Uterus (tissue), 3 donors: ENCODE measurements at regions not wholly inside any gene's neighbourhood (a gene's known extent, or its start where the extent isn't known, plus 50 kb on each side); places are given as distances from the start of the nearest gene placed in this dataset.

Experiments
- DNase-seq, 2 donors: peaks; one replicate each; pipeline ENCODE4 v3.0.0-alpha.2; 2019 to 2020
- H3K27ac ChIP-seq, 2 donors: fragments of 200-600 bp; sonication (generic); 1 replicate in 1 of 2; 2 replicates in 1 of 2; pipeline ENCODE4 v1.5.1; 2016 to 2018
- H3K27me3 ChIP-seq, 2 donors: fragments of 200-600 bp; sonication (generic); one replicate each; pipeline ENCODE4 v1.5.1; 2018 to 2019; ENCODE audit warnings: control low read depth in 1 of 2
- H3K36me3 ChIP-seq, 2 donors: fragments of 200-600 bp; sonication (generic); one replicate each; pipeline ENCODE4 v1.5.1; 2019; ENCODE audit warnings: control low read depth in 1 of 2
- H3K4me1 ChIP-seq, 2 donors: fragments of 200-600 bp; sonication (generic); one replicate each; pipeline ENCODE4 v1.5.1; 2018 to 2019; ENCODE audit warnings: control low read depth in 1 of 2
- H3K4me3 ChIP-seq, 2 donors: fragments of 200-600 bp; sonication (generic); 1 replicate in 1 of 2; 2 replicates in 1 of 2; pipeline ENCODE4 v1.5.1; 2018 to 2019; ENCODE audit warnings: mild to moderate bottlenecking in 1 of 2
- H3K9me3 ChIP-seq, 2 donors: fragments of 200-600 bp; sonication (generic); one replicate each; pipeline ENCODE4 v1.5.1; 2019; ENCODE audit warnings: control low read depth in 1 of 2
- POLR2A ChIP-seq, 2 donors: fragments of 450-650 bp; IDR thresholded peaks; one replicate each; pipeline ENCODE4 v1.6.1; 2016; ENCODE audit warnings: antibody characterized with exemption in 2 of 2, mild to moderate bottlenecking in 1 of 2, moderate library complexity in 1 of 2
- intact Hi-C: fragments of 100-400 bp; cut with DNase I; formaldehyde crosslinking; loops from one replicate; pipeline ENCODE4 v1.15.1; 2023; ENCODE audit warnings: low total_unique reads
- TF ChIP-seq, protein P1 (sequence below), 4 experiments: fragments of 200-600 bp in 2 of 4; fragments of 450-650 bp in 2 of 4; sonication (generic) in 2 of 4; IDR thresholded peaks; one replicate each; pipeline ENCODE4 v1.5.1; 2016 to 2019; ENCODE audit warnings: antibody characterized with exemption in 4 of 4, mild to moderate bottlenecking in 2 of 4, moderate library complexity in 1 of 4
- donor health status: DM: yes; HTN: yes; CAD: no.

DNA sequence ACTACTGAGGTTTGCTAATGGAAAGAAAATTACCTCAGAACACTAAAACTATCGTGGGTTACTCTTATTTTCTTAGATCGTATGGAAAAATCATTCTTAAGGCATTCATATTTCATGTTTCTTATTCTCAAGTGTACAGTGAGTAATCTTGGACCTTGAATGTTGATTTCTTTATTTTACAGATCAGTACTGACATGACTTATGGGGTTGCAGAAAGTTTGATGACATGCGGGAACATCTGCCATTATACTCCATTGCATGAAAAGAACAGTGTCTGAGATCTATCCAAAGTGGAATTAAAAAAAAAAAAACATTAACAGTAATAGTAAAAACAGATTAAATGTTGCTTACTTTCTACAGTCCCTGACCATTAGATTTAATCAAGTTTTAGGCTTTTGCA is 1290.2 kb upstream of the WWC1 start:
- TF ChIP-seq POLR2A (IDR thresholded peaks at IDR 0.05), result no peak
- no peak for DNase-seq
- Histone ChIP-seq H3K27ac (no peak overlapping the region), H3K27me3 (no peaks in the 10 kb centered on the region), H3K4me1 (no peaks in the 10 kb centered on the region), H3K36me3 (no peaks in the 10 kb centered on the region), H3K4me3 (no peak overlapping the region), H3K9me3 (no peaks in the 10 kb centered on the region)
- intact Hi-C loops, result no loop called here

DNA sequence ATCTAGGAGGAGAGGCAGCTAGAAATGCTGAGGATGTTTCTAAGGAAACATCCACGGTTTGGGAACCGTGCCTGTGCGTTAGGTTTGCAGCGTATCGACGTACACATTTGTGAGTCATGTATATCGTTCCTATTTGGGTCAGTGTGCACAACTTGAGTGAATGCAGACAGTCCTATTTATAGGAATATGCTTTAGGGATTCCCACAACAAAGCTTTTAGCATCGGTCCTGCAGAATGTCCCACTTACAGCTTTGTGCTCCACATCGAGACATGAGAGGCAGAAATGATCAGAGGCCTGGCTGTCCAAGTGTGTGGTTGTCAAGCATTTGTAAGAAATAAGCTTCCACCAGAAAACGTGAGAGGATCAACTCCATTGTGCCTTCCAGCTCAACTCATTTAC is 1282.7 kb upstream of the WWC1 start:
- H3K9me3 ChIP-seq, result no peaks in the 10 kb centered on the region
- H3K4me3 ChIP-seq, result no peak overlapping the region
- no peaks in the 10 kb centered on the region for H3K36me3 ChIP-seq
- intact Hi-C loops, result no loop called here
- DNase-seq, result no peak
- TF ChIP-seq, protein P1, sequence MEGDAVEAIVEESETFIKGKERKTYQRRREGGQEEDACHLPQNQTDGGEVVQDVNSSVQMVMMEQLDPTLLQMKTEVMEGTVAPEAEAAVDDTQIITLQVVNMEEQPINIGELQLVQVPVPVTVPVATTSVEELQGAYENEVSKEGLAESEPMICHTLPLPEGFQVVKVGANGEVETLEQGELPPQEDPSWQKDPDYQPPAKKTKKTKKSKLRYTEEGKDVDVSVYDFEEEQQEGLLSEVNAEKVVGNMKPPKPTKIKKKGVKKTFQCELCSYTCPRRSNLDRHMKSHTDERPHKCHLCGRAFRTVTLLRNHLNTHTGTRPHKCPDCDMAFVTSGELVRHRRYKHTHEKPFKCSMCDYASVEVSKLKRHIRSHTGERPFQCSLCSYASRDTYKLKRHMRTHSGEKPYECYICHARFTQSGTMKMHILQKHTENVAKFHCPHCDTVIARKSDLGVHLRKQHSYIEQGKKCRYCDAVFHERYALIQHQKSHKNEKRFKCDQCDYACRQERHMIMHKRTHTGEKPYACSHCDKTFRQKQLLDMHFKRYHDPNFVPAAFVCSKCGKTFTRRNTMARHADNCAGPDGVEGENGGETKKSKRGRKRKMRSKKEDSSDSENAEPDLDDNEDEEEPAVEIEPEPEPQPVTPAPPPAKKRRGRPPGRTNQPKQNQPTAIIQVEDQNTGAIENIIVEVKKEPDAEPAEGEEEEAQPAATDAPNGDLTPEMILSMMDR (IDR thresholded peaks at IDR 0.05), result no peak
- no peak for TF ChIP-seq POLR2A (IDR thresholded peaks at IDR 0.05)
- no peak overlapping the region for H3K27ac ChIP-seq
- no peaks in the 10 kb centered on the region for H3K4me1 ChIP-seq
- no peaks in the 10 kb centered on the region for H3K27me3 ChIP-seq

DNA sequence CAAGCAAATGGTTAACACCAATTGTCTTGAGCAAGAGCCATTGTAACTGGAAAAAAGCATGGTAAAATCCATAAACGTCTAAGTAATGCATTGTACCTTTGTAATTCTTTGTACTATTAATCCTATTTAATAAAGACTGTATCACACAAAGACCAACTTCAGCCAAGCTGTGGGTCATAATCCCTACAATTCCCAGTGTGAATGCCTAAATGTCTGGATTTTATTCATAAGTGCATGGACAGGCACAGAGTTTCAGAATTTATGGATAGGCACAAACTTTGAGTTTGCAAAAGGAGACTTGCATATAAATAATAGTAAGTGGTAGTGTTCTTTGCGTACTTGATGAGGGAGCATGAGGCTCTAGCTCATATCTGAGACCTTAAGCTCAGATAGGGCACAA is 1280.2 kb upstream of the WWC1 start:
- no peak overlapping the region for H3K4me3 ChIP-seq
- DNase-seq, result no peak
- no peaks in the 10 kb centered on the region for H3K4me1 ChIP-seq
- no peak overlapping the region for H3K27ac ChIP-seq
- H3K9me3 ChIP-seq, result no peaks in the 10 kb centered on the region
- no peaks in the 10 kb centered on the region for H3K36me3 ChIP-seq
- TF ChIP-seq POLR2A (IDR thresholded peaks at IDR 0.05), result no peak
- TF ChIP-seq, protein P1 (IDR thresholded peaks at IDR 0.05), result no peak
- intact Hi-C loops, result no loop called here
- H3K27me3 ChIP-seq, result no peaks in the 10 kb centered on the region

DNA sequence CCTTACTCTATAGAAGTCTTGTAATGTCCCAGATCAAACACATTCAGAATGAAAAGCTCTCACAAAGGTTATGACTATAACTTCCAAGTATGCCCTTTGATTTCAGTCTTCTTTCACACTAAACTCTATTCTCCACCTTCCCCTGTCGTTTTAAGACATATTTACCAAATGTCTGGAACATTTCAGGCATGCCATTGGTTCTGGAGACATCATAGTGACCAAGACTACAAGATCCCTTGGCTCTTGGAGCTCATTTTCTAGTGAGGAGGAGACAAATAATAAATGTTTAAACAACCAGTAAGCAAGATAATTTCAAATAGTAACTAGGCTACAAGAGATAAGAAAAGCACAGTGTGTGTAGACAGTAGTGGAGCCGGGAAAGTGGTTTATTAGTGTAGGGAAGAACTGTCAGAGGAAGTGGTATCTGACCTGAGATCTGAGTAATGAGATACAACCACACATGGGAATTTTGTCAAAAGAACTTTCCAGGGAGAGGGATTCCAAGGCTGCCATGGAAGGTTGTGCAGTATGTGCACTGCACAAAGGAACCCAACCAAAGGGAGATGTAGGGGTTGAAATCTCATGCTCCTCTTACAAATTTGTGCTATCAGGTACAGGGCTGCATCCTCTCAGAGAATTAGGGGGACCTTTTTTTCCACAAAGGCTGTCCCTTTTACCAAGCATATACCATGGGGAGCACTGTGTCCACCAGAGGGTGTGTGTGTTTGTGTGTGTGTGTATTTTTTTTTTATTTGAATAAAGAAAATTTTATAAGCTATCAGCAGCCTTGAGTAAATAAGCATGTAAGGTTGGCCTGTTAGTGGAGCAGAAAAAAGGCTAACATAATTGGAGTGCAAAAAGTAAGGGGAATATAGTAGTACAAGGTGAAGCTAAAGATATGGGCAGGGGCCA is 1279.1 kb upstream of the WWC1 start:
- intact Hi-C loops, result no loop called here
- H3K4me3 ChIP-seq, result no peak overlapping the region
- DNase-seq, result no peak
- no peaks in the 10 kb centered on the region for H3K9me3 ChIP-seq
- no peak overlapping the region for H3K27ac ChIP-seq
- H3K36me3 ChIP-seq, result no peaks in the 10 kb centered on the region
- H3K4me1 ChIP-seq, result no peaks in the 10 kb centered on the region
- TF ChIP-seq, protein P1 (IDR thresholded peaks at IDR 0.05), result no peak
- TF ChIP-seq POLR2A (IDR thresholded peaks at IDR 0.05), result no peak
- no peaks in the 10 kb centered on the region for H3K27me3 ChIP-seq

DNA sequence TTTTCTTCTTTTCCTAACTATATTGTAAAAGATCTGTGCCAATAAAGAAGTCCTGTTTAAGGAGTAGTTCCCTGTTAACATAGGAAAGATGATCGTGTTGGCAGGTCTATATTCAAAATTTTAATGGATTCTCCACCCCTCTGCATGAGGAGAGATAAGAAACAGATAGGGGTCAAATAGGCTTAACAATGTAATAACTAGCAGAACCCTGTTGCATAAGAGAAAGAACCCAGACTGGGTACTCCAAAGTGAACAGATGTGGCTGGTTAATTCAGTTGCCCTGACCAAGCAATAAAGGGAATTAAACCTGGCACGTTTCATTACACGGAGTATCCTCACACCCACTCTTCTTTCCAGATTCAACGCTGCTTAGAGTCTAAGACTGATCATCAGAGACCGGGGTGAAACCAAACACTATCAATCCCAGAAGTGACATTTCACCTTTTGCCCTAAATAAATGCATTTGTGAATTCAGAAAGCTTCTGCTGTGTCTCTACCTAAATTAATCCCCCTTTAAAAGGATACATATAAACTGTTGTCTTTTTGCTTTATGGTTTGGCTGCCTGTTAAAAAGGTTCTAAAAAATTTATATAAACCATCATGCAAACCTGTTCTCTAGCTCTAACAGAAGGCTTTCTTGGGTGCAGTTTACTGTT is 1276.9 kb upstream of the WWC1 start:
- intact Hi-C loops, result no loop called here
- H3K4me3 ChIP-seq, result no peak overlapping the region
- H3K36me3 ChIP-seq, result no peaks in the 10 kb centered on the region
- H3K27me3 ChIP-seq, result no peaks in the 10 kb centered on the region
- no peaks in the 10 kb centered on the region for H3K9me3 ChIP-seq
- TF ChIP-seq, protein P1 (IDR thresholded peaks at IDR 0.05), result no peak
- no peak for TF ChIP-seq POLR2A (IDR thresholded peaks at IDR 0.05)
- no peak for DNase-seq
- no peak overlapping the region for H3K27ac ChIP-seq
- H3K4me1 ChIP-seq, result no peaks in the 10 kb centered on the region
